Effector memory CD4-positive, alpha-beta T cell (primary cell): ENCODE measurements at regions not wholly inside any gene's neighbourhood (a gene's known extent, or its start where the extent isn't known, plus 50 kb on each side); places are given as distances from the start of the nearest gene placed in this dataset.

Experiments used
- DNase-seq, 3 donors: peaks; one replicate each; pipeline ENCODE4 v3.0.0-alpha.2; 2020
- H3K27ac ChIP-seq: 2 replicates; pipeline ENCODE4 v1.7.0; 2013; ENCODE audit warnings: mild to moderate bottlenecking, low read length, moderate library complexity; ENCODE audit not compliant: insufficient read depth, poor library complexity, severe bottlenecking
- H3K27me3 ChIP-seq: replicated peaks from 2 replicates; pipeline ENCODE4 v1.7.0; 2013; ENCODE audit warnings: mild to moderate bottlenecking, low read length; ENCODE audit not compliant: insufficient read depth, control insufficient read depth, poor library complexity, severe bottlenecking
- H3K36me3 ChIP-seq: 2 replicates; pipeline ENCODE4 v1.7.0; 2013; ENCODE audit warnings: mild to moderate bottlenecking, low read length, moderate library complexity; ENCODE audit not compliant: control insufficient read depth, insufficient read depth
- H3K4me1 ChIP-seq: 2 replicates; pipeline ENCODE4 v1.7.0; 2013; ENCODE audit warnings: low read length, mild to moderate bottlenecking; ENCODE audit not compliant: control insufficient read depth, insufficient read depth, poor library complexity, severe bottlenecking
- H3K4me3 ChIP-seq: 2 replicates; pipeline ENCODE4 v1.7.0; 2013; ENCODE audit warnings: low read length, low read depth, mild to moderate bottlenecking; ENCODE audit not compliant: insufficient read depth, poor library complexity, severe bottlenecking
- H3K9me3 ChIP-seq: 2 replicates; pipeline ENCODE4 v1.7.0; 2013; ENCODE audit warnings: mild to moderate bottlenecking, low read length, moderate library complexity; ENCODE audit not compliant: control insufficient read depth

DNA sequence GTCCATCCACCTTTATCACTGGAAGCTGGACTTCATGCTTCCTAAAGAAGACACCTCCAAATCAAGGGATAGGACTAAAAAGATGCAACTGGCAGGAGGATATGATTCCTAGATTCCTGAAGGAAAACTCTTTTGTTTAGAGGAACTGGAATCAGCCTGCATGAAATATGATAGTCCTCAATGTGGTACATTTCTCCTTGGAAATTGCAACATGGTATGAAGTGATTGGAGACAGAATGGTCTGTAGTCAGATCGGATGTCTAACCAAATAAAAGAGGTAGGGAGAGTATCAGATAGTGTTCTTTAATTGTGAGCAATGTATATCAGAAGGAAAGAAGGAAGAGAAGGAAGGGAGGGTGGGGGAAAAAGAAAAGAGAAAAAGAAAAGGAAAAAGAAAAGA, 116.1 kb upstream of the FSTL4 start:
- H3K27ac ChIP-seq, result no peak overlapping the region

DNA sequence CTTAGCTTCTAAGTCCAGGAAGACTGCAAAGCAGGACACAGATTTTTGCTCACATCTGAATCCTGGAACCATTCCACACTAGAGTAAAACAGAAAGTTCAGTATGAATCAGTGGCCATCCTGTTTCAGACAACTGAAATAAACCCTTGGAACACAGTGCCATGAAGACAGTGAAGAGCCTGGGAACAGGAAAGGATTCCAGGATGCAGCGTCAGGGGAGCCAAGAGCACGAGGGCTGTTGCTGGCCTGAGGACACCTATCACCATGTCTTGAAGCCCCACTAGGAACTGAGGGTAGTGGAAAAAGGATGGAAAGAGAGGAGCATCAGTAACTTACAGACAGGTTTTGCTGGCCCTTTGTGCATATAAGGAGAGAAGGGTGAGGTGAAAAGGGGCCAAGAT, 115.3 kb upstream of the FSTL4 start:
- no peak overlapping the region for H3K27ac ChIP-seq
- H3K36me3 ChIP-seq, result no peaks in the 10 kb centered on the region
- H3K4me1 ChIP-seq, result no peaks in the 10 kb centered on the region
- H3K9me3 ChIP-seq, result no peaks in the 10 kb centered on the region
- H3K27me3 ChIP-seq, result no peaks in the 10 kb centered on the region
- no peak for DNase-seq
- no peak overlapping the region for H3K4me3 ChIP-seq

More for the DNA sequence above, 116.1 kb upstream of the FSTL4 start:
- H3K36me3 ChIP-seq, result no peaks in the 10 kb centered on the region
- no peaks in the 10 kb centered on the region for H3K4me1 ChIP-seq
- H3K27me3 ChIP-seq, result no peaks in the 10 kb centered on the region
- H3K9me3 ChIP-seq, result no peaks in the 10 kb centered on the region
- H3K4me3 ChIP-seq, result no peak overlapping the region
- DNase-seq, result no peak

DNA sequence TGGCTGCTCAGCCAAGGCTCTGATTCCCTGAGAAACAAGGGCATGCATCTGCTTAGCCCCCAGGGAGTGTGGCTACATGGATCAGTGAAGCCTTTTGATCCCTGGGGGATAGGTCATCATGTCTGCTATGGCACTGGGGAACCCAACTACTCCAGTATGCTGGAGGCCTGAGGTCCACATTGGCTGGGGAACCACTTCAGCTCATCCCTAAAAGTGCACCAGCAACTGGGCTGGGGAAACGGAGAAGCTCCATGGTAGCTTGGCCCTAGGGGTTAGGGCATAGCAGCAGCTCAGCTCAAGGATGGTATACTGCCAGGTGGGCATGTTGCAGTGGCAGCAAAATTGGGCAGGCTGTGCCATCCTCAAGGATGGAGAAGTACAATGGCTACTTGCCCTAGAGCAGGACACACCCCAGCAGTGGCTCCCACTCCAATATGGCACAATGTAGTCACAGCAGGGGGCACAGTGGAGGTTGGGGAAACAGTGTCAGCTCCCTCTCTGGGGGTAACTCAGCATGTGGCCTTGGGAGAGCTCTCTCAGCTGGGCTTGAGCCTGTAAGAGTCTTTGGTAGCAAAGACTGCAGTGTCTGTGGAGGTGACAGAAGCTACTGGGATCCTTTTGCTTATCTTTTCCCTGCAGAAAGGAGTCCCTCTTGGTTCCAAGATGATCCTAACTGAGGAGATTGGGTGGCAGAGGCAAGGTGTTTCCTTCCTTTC, 111.5 kb upstream of the FSTL4 start:
- Histone ChIP-seq H3K4me3 (no peak overlapping the region), H3K36me3 (no peaks in the 10 kb centered on the region), H3K9me3 (peaks cover 10% of the 10 kb centered on the region), H3K27me3 (no peaks in the 10 kb centered on the region), H3K27ac (no peak overlapping the region), H3K4me1 (no peaks in the 10 kb centered on the region)
- DNase-seq, result no peak

DNA sequence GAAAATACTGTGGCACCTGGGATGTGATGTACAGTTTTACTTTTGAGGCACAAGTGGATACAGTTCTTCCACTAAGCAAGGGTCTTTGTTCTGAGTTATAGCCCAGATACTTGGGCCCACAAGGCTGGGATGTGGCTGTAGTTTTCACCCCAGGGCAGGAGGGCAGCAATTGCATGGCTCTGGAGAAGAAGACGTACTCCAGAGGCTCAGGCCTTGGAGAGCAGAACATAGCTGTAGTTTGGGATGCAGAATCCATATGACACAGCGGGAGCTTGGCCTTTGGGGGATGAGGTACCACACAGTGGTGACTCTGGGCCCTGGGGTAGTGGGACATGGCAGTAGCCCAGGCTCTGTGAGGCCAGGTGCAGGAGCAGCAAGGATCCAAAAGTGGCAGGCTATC, 110.8 kb upstream of the FSTL4 start:
- no peak overlapping the region for H3K4me3 ChIP-seq
- H3K4me1 ChIP-seq, result no peaks in the 10 kb centered on the region
- H3K27ac ChIP-seq, result no peak overlapping the region
- peaks cover 10% of the 10 kb centered on the region for H3K9me3 ChIP-seq
- H3K36me3 ChIP-seq, result no peaks in the 10 kb centered on the region
- no peak for DNase-seq
- H3K27me3 ChIP-seq, result no peaks in the 10 kb centered on the region

DNA sequence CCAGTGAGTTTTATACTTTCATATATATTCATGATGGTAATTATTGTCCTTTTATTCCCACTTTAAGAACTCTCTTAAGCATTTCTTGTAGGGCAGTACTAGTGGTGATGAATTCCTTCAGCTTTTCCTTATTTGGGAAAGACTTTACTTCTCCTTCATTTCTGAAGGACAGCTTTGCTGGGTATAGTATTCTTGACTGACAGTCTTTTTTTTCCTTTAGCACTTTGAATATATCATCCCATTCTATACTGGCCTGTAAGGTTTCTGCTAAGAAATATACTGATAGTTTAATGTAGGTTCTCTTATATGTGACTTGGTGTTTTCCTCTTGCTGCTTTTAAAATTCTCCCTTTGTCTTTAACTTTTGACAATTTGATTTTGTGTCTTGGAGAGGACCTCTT, 109.0 kb upstream of the FSTL4 start:
- H3K27me3 ChIP-seq, result no peaks in the 10 kb centered on the region
- DNase-seq, result no peak
- no peaks in the 10 kb centered on the region for H3K4me1 ChIP-seq
- H3K36me3 ChIP-seq, result no peaks in the 10 kb centered on the region
- no peak overlapping the region for H3K4me3 ChIP-seq
- peaks cover 10% of the 10 kb centered on the region for H3K9me3 ChIP-seq
- no peak overlapping the region for H3K27ac ChIP-seq

DNA sequence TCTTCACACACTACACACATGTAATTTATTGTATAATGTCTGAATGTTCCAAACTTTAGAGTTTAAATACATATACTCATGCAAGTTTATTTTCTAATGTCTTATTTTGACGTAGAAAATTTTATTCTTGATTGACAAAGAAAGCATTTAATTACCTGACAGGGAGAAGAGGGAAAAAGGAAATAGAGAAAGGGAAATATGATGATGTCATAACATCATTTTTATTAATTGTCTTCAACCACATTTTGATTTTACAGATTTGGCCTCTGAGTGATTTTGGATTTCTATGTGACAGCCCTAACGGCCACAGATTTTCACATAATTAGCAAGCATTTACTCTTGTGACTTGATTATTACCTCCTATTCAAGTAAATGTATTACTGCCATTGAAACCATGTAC, 106.1 kb upstream of the FSTL4 start:
- Histone ChIP-seq H3K9me3 (peaks cover 10% of the 10 kb centered on the region), H3K27ac (no peak overlapping the region), H3K4me3 (no peak overlapping the region), H3K27me3 (no peaks in the 10 kb centered on the region), H3K4me1 (no peaks in the 10 kb centered on the region), H3K36me3 (no peaks in the 10 kb centered on the region)
- DNase-seq, result no peak

DNA sequence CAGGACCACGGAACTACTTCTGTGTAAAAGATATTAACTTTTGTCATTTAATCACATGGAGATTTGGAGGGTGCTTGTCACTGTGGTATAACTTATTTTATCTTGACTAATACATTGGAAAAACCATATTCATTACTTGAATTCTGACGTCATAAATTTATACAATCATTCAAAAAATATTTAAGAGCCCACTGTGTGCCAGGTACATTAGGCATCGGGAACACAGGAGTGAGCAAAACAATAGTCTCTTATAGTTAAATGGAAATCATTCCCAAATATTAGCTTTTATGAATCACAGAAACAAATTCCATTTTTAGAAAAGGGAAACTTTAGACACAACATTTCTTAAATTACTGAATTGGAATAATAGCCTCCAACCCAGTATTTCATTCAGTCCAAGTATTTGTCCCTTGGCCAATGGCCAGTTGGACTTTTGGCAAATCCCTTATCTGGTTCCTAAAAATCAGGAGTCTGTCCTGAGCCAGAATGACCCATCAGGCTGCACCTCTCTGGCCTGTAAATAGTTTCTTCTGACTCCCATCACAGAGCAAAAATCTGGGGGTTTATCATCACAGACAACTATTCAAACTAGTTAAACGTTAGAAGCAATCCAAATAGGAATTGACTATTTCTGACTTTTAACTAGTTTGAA, 104.3 kb upstream of the FSTL4 start:
- no peak overlapping the region for H3K4me3 ChIP-seq
- no peak for DNase-seq
- no peak overlapping the region for H3K27ac ChIP-seq

DNA sequence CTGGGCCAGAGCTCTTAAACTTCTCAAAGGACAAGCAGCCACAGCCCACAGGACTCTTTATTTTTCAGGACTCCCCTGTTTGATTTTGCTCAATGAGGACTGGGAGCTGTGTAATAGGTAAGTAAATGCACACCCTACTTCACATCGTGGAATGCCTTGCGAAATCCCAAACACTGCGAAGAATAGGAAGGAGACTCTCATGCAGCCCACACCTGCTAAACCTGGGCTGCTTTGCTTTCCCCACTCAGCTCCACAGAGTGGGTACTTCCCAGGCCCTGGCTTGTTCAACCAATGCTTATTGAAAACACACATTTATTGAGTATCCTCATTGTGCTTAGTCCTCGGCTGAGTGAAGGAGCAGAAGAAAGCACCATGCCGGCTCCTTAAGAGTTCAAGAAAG, 103.3 kb upstream of the FSTL4 start:
- no peaks in the 10 kb centered on the region for H3K36me3 ChIP-seq
- H3K27ac ChIP-seq, result no peak overlapping the region
- H3K27me3 ChIP-seq, result no peaks in the 10 kb centered on the region
- DNase-seq, result no peak
- no peaks in the 10 kb centered on the region for H3K9me3 ChIP-seq
- no peaks in the 10 kb centered on the region for H3K4me1 ChIP-seq
- no peak overlapping the region for H3K4me3 ChIP-seq

More for the DNA sequence above, 104.3 kb upstream of the FSTL4 start:
- H3K27me3 ChIP-seq, result no peaks in the 10 kb centered on the region
- peaks cover 5% of the 10 kb centered on the region for H3K9me3 ChIP-seq
- no peaks in the 10 kb centered on the region for H3K36me3 ChIP-seq
- H3K4me1 ChIP-seq, result no peaks in the 10 kb centered on the region

DNA sequence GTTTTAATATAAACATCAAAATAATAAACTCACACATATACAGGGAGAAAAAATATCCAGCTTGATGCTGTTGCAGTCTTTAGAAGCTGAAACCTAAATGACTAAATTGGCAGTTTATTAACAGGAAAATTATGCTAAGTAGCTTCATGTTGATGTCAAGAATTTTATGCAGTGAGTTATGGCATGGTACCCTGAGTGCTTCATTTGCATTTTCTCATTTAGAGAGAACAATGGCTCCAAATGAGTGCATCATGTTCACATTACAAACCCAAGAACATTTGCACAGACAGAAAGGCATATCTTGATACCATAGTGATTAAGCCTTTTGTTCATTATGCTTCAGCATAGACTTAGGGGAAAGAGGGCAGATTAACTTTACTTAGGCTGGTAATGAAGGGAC, 102.9 kb upstream of the FSTL4 start:
- DNase-seq, result no peak
- H3K27me3 ChIP-seq, result no peaks in the 10 kb centered on the region
- no peak overlapping the region for H3K27ac ChIP-seq
- H3K36me3 ChIP-seq, result no peaks in the 10 kb centered on the region
- no peaks in the 10 kb centered on the region for H3K4me1 ChIP-seq
- no peaks in the 10 kb centered on the region for H3K9me3 ChIP-seq
- no peak overlapping the region for H3K4me3 ChIP-seq

DNA sequence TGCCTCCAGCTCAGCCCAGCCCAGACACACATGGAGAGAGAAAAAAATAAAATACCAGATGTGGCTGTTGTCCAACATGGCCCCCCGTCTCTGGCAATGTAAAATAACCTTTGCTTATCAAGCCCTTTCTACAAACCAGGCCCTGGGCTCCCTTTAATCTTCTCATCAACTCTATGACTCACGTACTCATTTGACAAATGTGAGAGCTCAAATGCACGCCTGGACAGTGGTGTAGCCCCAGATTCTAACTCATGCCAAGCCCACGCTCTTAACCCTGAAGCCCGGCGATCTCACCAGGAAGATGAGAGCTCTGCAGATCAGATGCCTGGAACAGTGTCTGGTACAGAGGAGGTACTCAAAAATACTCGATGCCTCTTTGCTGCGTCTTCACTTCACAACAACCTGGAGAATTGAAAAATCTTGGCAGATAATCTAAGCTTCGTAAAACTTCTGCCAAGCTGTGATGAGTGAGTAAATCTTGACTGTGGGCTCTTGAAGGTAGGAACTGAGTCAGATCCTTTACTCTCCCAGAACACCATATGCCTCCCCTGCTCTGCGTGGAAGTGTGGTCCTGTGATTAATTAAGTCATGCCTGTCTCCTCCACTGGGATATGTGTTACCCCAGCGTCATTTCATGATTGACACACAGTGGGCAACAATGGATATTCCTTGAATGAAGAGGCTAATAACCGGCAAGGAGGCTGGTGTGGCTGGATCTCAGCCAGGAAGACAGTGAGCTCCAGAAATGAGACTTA, 102.0 kb upstream of the FSTL4 start:
- Histone ChIP-seq H3K27ac (no peak overlapping the region), H3K4me3 (no peak overlapping the region), H3K9me3 (no peaks in the 10 kb centered on the region), H3K27me3 (no peaks in the 10 kb centered on the region), H3K4me1 (no peaks in the 10 kb centered on the region), H3K36me3 (no peaks in the 10 kb centered on the region)
- no peak for DNase-seq
